HEK293T (cell line): ENCODE measurements at regions not wholly inside any gene's neighbourhood (a gene's known extent, or its start where the extent isn't known, plus 50 kb on each side); places are given as distances from the start of the nearest gene placed in this dataset.

Experiments used
- CTCF ChIA-PET: fragments of 350-600 bp; formaldehyde crosslinking; extraction: SDS; loops from one replicate; lab custom pipeline; 2021; ENCODE audit warnings: antibody characterized with exemption, inconsistent platforms; lab: Yijun Ruan, JAX
- POLR2A ChIA-PET: fragments of 350-600 bp; formaldehyde crosslinking; extraction: SDS; loops from one replicate; lab custom pipeline; 2020; ENCODE audit warnings: antibody characterized with exemption, inconsistent platforms; lab: Yijun Ruan, JAX
- DNase-seq: peaks from one replicate; pipeline ENCODE4 v3.0.0; 2012; ENCODE audit warnings: mixed read lengths; ENCODE audit errors: extremely low spot score
- ARNT ChIP-seq: fragments of 450-650 bp; IDR thresholded peaks from 2 replicates; pipeline ENCODE4 v1.6.1; 2017; ENCODE audit warnings: mild to moderate bottlenecking
- BHLHE40 ChIP-seq: fragments of 450-650 bp; IDR thresholded peaks from 2 replicates; pipeline ENCODE4 v1.6.1; 2016; ENCODE audit warnings: mild to moderate bottlenecking, moderate library complexity, borderline replicate concordance
- CTBP1 ChIP-seq: fragments of 450-650 bp; IDR thresholded peaks from 2 replicates; pipeline ENCODE4 v1.6.1; 2016; ENCODE audit warnings: borderline replicate concordance
- ELF4 ChIP-seq: fragments of 450-650 bp; IDR thresholded peaks from 2 replicates; pipeline ENCODE4 v1.6.1; 2017; ENCODE audit warnings: antibody characterized with exemption
- FOXA1 ChIP-seq: fragments of 450-650 bp; IDR thresholded peaks from 2 replicates; pipeline ENCODE4 v1.6.1; 2016; ENCODE audit warnings: mild to moderate bottlenecking
- FOXK2 ChIP-seq: fragments of 450-650 bp; IDR thresholded peaks from 2 replicates; pipeline ENCODE4 v1.6.1; 2016; ENCODE audit warnings: mild to moderate bottlenecking
- FOXM1 ChIP-seq: fragments of 450-650 bp; IDR thresholded peaks from 2 replicates; pipeline ENCODE4 v1.6.1; 2017; ENCODE audit warnings: mild to moderate bottlenecking, borderline replicate concordance
- HDGF ChIP-seq: fragments of 450-650 bp; IDR thresholded peaks from 2 replicates; pipeline ENCODE4 v1.6.1; 2017; ENCODE audit warnings: antibody characterized with exemption, borderline replicate concordance
- L3MBTL2 ChIP-seq: fragments of 450-650 bp; conservative IDR thresholded peaks from 2 replicates; pipeline ENCODE4 v1.6.1; 2016; ENCODE audit warnings: mild to moderate bottlenecking
- LEF1 ChIP-seq: fragments of 450-650 bp; IDR thresholded peaks from 2 replicates; pipeline ENCODE4 v1.6.1; 2017; ENCODE audit warnings: mild to moderate bottlenecking, borderline replicate concordance
- NFRKB ChIP-seq: fragments of 450-650 bp; IDR thresholded peaks from 2 replicates; pipeline ENCODE4 v1.6.1; 2016; ENCODE audit warnings: mild to moderate bottlenecking, moderate library complexity
- PKNOX1 ChIP-seq: fragments of 450-650 bp; IDR thresholded peaks from 2 replicates; pipeline ENCODE4 v1.6.1; 2016
- SP1 ChIP-seq: fragments of 450-650 bp; IDR thresholded peaks from 2 replicates; pipeline ENCODE4 v1.6.1; 2017
- SUZ12 ChIP-seq: fragments of 450-650 bp; IDR thresholded peaks from 2 replicates; pipeline ENCODE4 v1.6.1; 2016; ENCODE audit warnings: mild to moderate bottlenecking
- TARDBP ChIP-seq: fragments of 450-650 bp; IDR thresholded peaks from 2 replicates; pipeline ENCODE4 v1.6.1; 2016
- ZNF384 ChIP-seq: fragments of 450-650 bp; IDR thresholded peaks from 2 replicates; pipeline ENCODE4 v1.6.1; 2016

- POLR2A ChIA-PET = no interaction called here
- no peak for DNase-seq
- TF ChIP-seq NFRKB = no peak
- no peak for TF ChIP-seq BHLHE40
- TF ChIP-seq CTBP1 = no peak
- TF ChIP-seq ZNF384 = no peak
- TF ChIP-seq L3MBTL2 = no peak
- no peak for TF ChIP-seq SUZ12
- TF ChIP-seq FOXA1 = no peak
- TF ChIP-seq SP1 = no peak
- CTCF ChIA-PET = no interaction called here
Observed at GRCh38 chr7:41880107-41880506, 177.2 kb upstream of the INHBA start.

- no peak for TF ChIP-seq PKNOX1
- no peak for TF ChIP-seq SUZ12
- no peak for TF ChIP-seq TARDBP
- TF ChIP-seq CTBP1 = no peak
- no peak for TF ChIP-seq ARNT
- no peak for TF ChIP-seq ELF4
- no peak for TF ChIP-seq ZNF384
- TF ChIP-seq HDGF = no peak
- TF ChIP-seq FOXA1 = no peak
- no peak for TF ChIP-seq NFRKB
- TF ChIP-seq FOXM1 = no peak
- TF ChIP-seq BHLHE40 = no peak
- no peak for TF ChIP-seq L3MBTL2
- no peak for TF ChIP-seq SP1
- TF ChIP-seq LEF1 = no peak
- DNase-seq = no peak
- ChIA-PET CTCF (no interaction called here), POLR2A (no interaction called here)
Observed at GRCh38 chr7:41879403-41879802, 176.5 kb upstream of the INHBA start.

GRCh38 chr7:41878309-41879295, 175.7 kb upstream of the INHBA start:
- TF ChIP-seq NFRKB (no peak), ZNF384 (no peak), SP1 (no peak), FOXA1 (no peak), CTBP1 (no peak), TARDBP (no peak), FOXM1 (no peak), L3MBTL2 (no peak), FOXK2 (no peak), HDGF (no peak), SUZ12 (no peak), ARNT (no peak), LEF1 (no peak), ELF4 (no peak), PKNOX1 (no peak), BHLHE40 (no peak)
- ChIA-PET CTCF (no interaction called here), POLR2A (no interaction called here)
- DNase-seq = no peak

GRCh38 chr7:41877118-41877517, 174.2 kb upstream of the INHBA start:
- TF ChIP-seq TARDBP (no peak), FOXM1 (no peak), HDGF (no peak), SUZ12 (no peak), FOXK2 (no peak), BHLHE40 (no peak), SP1 (no peak), FOXA1 (no peak), LEF1 (no peak), NFRKB (no peak), L3MBTL2 (no peak), ZNF384 (no peak), PKNOX1 (no peak), CTBP1 (no peak), ARNT (no peak), ELF4 (no peak)
- ChIA-PET POLR2A (no interaction called here), CTCF (no interaction called here)
- no peak for DNase-seq

GRCh38 chr7:41875513-41875912, 172.6 kb upstream of the INHBA start:
- CTCF ChIA-PET = interaction anchor here (0.5 kb wide), 1 partner anchor 63 kb away, joined by 8 read pairs; no protein-coding TSS in a partner anchor
- POLR2A ChIA-PET = no interaction called here
- DNase-seq = no peak
- no peak for TF ChIP-seq NFRKB
- TF ChIP-seq SUZ12 = no peak
